CD14-positive monocyte (primary cell): ENCODE measurements at regions not wholly inside any gene's neighbourhood (a gene's known extent, or its start where the extent isn't known, plus 50 kb on each side); places are given as distances from the start of the nearest gene placed in this dataset.

ENCODE experiments used
- DNase-seq, 3 donors: peaks; one replicate each; pipeline ENCODE4 v3.0.0-alpha.2; 2011 to 2022
- H2AFZ ChIP-seq: 2 replicates; pipeline ENCODE4 v1.6.0; 2012; ENCODE audit warnings: mild to moderate bottlenecking, low read depth, low read length, inconsistent platforms; ENCODE audit not compliant: insufficient read depth, poor library complexity, severe bottlenecking
- H3K27ac ChIP-seq, 2 donors: 1 replicate in 1 of 2; 2 replicates in 1 of 2; pipeline ENCODE4 v1.5.1; 2012 to 2013; ENCODE audit warnings: low read length in 2 of 2, control low read depth in 1 of 2, inconsistent platforms in 1 of 2, low read depth in 1 of 2, mild to moderate bottlenecking in 1 of 2
- H3K27me3 ChIP-seq, 2 donors: one replicate each; pipeline versions ENCODE4 v1.6.0 to v1.6.1; 2011 to 2013; ENCODE audit warnings: low read length in 2 of 2; ENCODE audit not compliant: control insufficient read depth in 2 of 2, insufficient read depth in 2 of 2
- H3K36me3 ChIP-seq, 2 donors: replicated peaks in 1 of 2; 1 replicate in 1 of 2; 2 replicates in 1 of 2; pipeline versions ENCODE4 v1.5.1 to v1.6.1; 2012 to 2013; ENCODE audit warnings: low read length in 2 of 2, control low read depth in 1 of 2, inconsistent platforms in 1 of 2, mild to moderate bottlenecking in 1 of 2; ENCODE audit not compliant: insufficient read depth in 2 of 2, control insufficient read depth in 1 of 2
- H3K4me1 ChIP-seq, 2 donors: 1 replicate in 1 of 2; 2 replicates in 1 of 2; pipeline versions ENCODE4 v1.5.1 to v1.6.1; 2012 to 2013; ENCODE audit warnings: low read length in 2 of 2, control low read depth in 1 of 2, inconsistent platforms in 1 of 2, mild to moderate bottlenecking in 1 of 2, moderate library complexity in 1 of 2; ENCODE audit not compliant: insufficient read depth in 2 of 2, control insufficient read depth in 1 of 2
- H3K4me2 ChIP-seq: replicated peaks from 2 replicates; pipeline ENCODE3; 2012; ENCODE audit warnings: low read length, moderate library complexity, mild to moderate bottlenecking; ENCODE audit not compliant: poor library complexity, severe bottlenecking; ENCODE audit errors: extremely low read depth
- H3K4me3 ChIP-seq, 3 experiments: fragments of 200-600 bp in 1 of 3; sonication (generic) in 1 of 3; replicated peaks in 1 of 3; 1 replicate in 2 of 3; 2 replicates in 1 of 3; pipeline ENCODE4 v1.5.1; 2011 to 2013; ENCODE audit warnings: low read length in 3 of 3, mild to moderate bottlenecking in 3 of 3, control low read depth in 2 of 3, low read depth in 2 of 3, inconsistent platforms in 1 of 3, moderate library complexity in 1 of 3
- H3K79me2 ChIP-seq: 2 replicates; pipeline ENCODE4 v1.6.0; 2012; ENCODE audit warnings: mild to moderate bottlenecking, control low read depth, inconsistent platforms, low read length, moderate library complexity; ENCODE audit not compliant: insufficient read depth
- H3K9ac ChIP-seq: 2 replicates; pipeline ENCODE4 v1.6.0; 2017; ENCODE audit warnings: low read length, mild to moderate bottlenecking; ENCODE audit not compliant: insufficient read depth, poor library complexity, severe bottlenecking
- H3K9me3 ChIP-seq, 2 donors: replicated peaks in 1 of 2; 1 replicate in 1 of 2; 2 replicates in 1 of 2; pipeline versions ENCODE4 v1.5.1 to v1.6.1; 2012 to 2013; ENCODE audit warnings: low read length in 2 of 2, control low read depth in 1 of 2; ENCODE audit not compliant: control insufficient read depth in 1 of 2, insufficient read depth in 1 of 2
- H4K20me1 ChIP-seq: 2 replicates; pipeline ENCODE4 v1.6.0; 2012; ENCODE audit warnings: mild to moderate bottlenecking, low read length, control low read depth, moderate library complexity; ENCODE audit not compliant: insufficient read depth
- H3K27ac Mint-ChIP-seq, 7 donors: one replicate each; pipeline ENCODE4 v1.8.0; 2020; ENCODE audit warnings: mild to moderate bottlenecking in 7 of 7, mixed read lengths in 7 of 7, moderate library complexity in 6 of 7, inconsistent platforms in 2 of 7
- H3K27me3 Mint-ChIP-seq, 3 donors: one replicate each; pipeline ENCODE4 v1.8.0; 2021 to 2022; ENCODE audit warnings: low read depth in 3 of 3, mild to moderate bottlenecking in 3 of 3, mixed read lengths in 3 of 3, moderate library complexity in 3 of 3, inconsistent platforms in 1 of 3
- H3K36me3 Mint-ChIP-seq, 2 donors: one replicate each; pipeline ENCODE4 v1.8.0; 2020; ENCODE audit warnings: mixed read lengths in 2 of 2, inconsistent platforms in 1 of 2, mild to moderate bottlenecking in 1 of 2
- H3K4me1 Mint-ChIP-seq: one replicate; pipeline ENCODE4 v1.8.0; 2020; ENCODE audit warnings: mild to moderate bottlenecking, mixed read lengths
- H3K4me3 Mint-ChIP-seq, 2 donors: one replicate each; pipeline ENCODE4 v1.8.0; 2020; ENCODE audit warnings: mild to moderate bottlenecking in 2 of 2, mixed read lengths in 2 of 2, moderate library complexity in 1 of 2
- H3K9me3 Mint-ChIP-seq, 7 donors: one replicate each; pipeline ENCODE4 v1.8.0; 2020 to 2022; ENCODE audit warnings: mixed read lengths in 7 of 7, mild to moderate bottlenecking in 6 of 7, moderate library complexity in 6 of 7, inconsistent platforms in 2 of 7
- WGBS: methylation state at CpG from one replicate; pipeline ENCODE4 v1.1.5; 2013; ENCODE audit warnings: missing lambda C conversion rate; ENCODE audit not compliant: insufficient coverage; 5-methylcytosine and 5-hydroxymethylcytosine counted together
- intact Hi-C, 2 donors: fragments of 100-400 bp; cut with micrococcal nuclease; formaldehyde crosslinking; loops; one replicate each; pipeline versions ENCODE4 v1.15.0 to v1.15.1; 2023
- TF ChIP-seq, protein P1 (sequence below): fragments of 200-600 bp; IDR thresholded peaks from one replicate; pipeline ENCODE4 v1.8.0; 2022; ENCODE audit warnings: antibody characterized with exemption, mild to moderate bottlenecking

- Histone ChIP-seq H3K79me2 (no peaks in the 10 kb centered on the region), H3K4me1 (no peaks in the 10 kb centered on the region), H4K20me1 (no peaks in the 10 kb centered on the region), H3K27ac (no peak overlapping the region), H3K9me3 (no peaks in the 10 kb centered on the region), H3K36me3 (no peaks in the 10 kb centered on the region), H3K27me3 (no peaks in the 10 kb centered on the region), H2AFZ (no peak overlapping the region), H3K9ac (no peak overlapping the region), H3K4me3 (no peak overlapping the region), H3K4me2 (no peak overlapping the region)
- WGBS: no CpG with 5 or more reads among the region's 3 CpGs
- Mint-ChIP-seq H3K9me3 (peaks cover 0 to 3% (median 0%) of the 10 kb centered on the region in 7 donors), H3K4me3 (no peak overlapping the region), H3K4me1 (no peaks in the 10 kb centered on the region), H3K27me3 (no peaks in the 10 kb centered on the region), H3K36me3 (no peaks in the 10 kb centered on the region), H3K27ac (no peak overlapping the region)
- intact Hi-C loops: no loop called here
- no peak for DNase-seq
- TF ChIP-seq, protein P1, sequence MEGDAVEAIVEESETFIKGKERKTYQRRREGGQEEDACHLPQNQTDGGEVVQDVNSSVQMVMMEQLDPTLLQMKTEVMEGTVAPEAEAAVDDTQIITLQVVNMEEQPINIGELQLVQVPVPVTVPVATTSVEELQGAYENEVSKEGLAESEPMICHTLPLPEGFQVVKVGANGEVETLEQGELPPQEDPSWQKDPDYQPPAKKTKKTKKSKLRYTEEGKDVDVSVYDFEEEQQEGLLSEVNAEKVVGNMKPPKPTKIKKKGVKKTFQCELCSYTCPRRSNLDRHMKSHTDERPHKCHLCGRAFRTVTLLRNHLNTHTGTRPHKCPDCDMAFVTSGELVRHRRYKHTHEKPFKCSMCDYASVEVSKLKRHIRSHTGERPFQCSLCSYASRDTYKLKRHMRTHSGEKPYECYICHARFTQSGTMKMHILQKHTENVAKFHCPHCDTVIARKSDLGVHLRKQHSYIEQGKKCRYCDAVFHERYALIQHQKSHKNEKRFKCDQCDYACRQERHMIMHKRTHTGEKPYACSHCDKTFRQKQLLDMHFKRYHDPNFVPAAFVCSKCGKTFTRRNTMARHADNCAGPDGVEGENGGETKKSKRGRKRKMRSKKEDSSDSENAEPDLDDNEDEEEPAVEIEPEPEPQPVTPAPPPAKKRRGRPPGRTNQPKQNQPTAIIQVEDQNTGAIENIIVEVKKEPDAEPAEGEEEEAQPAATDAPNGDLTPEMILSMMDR: no peak
Measured at GRCh38 chrX:95760356-95760755, 924.3 kb upstream of the DIAPH2 start.

- no peaks in the 10 kb centered on the region for H3K9me3 ChIP-seq
- Mint-ChIP-seq H3K9me3 (peaks cover 0 to 3% (median 0%) of the 10 kb centered on the region in 7 donors), H3K4me1 (no peaks in the 10 kb centered on the region), H3K27ac (no peak overlapping the region), H3K27me3 (no peaks in the 10 kb centered on the region), H3K4me3 (no peak overlapping the region), H3K36me3 (no peaks in the 10 kb centered on the region)
- H3K36me3 ChIP-seq: no peaks in the 10 kb centered on the region
- H3K4me2 ChIP-seq: no peak overlapping the region
- no peaks in the 10 kb centered on the region for H4K20me1 ChIP-seq
- H3K4me1 ChIP-seq: no peaks in the 10 kb centered on the region
- WGBS: no CpG with 5 or more reads among the region's 1 CpG
- H2AFZ ChIP-seq: no peak overlapping the region
- H3K79me2 ChIP-seq: no peaks in the 10 kb centered on the region
- intact Hi-C loops: no loop called here
- TF ChIP-seq, protein P1: no peak
- no peaks in the 10 kb centered on the region for H3K27me3 ChIP-seq
- DNase-seq: no peak
- H3K27ac ChIP-seq: no peak overlapping the region
- H3K9ac ChIP-seq: no peak overlapping the region
- no peak overlapping the region for H3K4me3 ChIP-seq
Measured at GRCh38 chrX:95762716-95763115, 921.9 kb upstream of the DIAPH2 start.
